ENCODE measurements at regions not wholly inside any gene's neighbourhood (a gene's known extent, or its start where the extent isn't known, plus 50 kb on each side); places are given as distances from the start of the nearest gene placed in this dataset.

DNA sequence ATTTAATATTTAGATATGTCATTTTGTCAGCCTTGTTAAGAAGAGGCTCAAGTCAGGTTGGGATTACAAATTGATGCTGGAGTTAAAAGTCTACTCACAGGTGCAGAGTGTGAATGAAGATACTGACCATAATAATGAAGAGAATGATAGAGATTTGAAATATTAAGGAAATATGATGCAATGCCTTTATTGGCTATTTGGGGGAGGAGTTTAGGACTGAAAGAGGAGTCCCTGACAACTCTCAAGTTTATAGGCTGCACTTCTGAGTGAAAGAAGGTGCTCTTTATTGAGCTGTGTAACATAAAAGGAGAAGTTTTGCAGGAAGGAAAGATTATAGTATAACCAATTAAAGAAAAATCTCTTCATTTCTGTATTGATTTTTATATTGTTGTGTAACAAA, 827.7 kb upstream of the PCDH9 start:
- TF ChIP-seq, protein P1, sequence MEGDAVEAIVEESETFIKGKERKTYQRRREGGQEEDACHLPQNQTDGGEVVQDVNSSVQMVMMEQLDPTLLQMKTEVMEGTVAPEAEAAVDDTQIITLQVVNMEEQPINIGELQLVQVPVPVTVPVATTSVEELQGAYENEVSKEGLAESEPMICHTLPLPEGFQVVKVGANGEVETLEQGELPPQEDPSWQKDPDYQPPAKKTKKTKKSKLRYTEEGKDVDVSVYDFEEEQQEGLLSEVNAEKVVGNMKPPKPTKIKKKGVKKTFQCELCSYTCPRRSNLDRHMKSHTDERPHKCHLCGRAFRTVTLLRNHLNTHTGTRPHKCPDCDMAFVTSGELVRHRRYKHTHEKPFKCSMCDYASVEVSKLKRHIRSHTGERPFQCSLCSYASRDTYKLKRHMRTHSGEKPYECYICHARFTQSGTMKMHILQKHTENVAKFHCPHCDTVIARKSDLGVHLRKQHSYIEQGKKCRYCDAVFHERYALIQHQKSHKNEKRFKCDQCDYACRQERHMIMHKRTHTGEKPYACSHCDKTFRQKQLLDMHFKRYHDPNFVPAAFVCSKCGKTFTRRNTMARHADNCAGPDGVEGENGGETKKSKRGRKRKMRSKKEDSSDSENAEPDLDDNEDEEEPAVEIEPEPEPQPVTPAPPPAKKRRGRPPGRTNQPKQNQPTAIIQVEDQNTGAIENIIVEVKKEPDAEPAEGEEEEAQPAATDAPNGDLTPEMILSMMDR (IDR thresholded peaks at IDR 0.05) = no peak
- no peak for TF ChIP-seq EP300 (IDR thresholded peaks at IDR 0.05)
- no peak for TF ChIP-seq POLR2AphosphoS5 (IDR thresholded peaks at IDR 0.05)

Data from sigmoid colon (tissue), 4 donors.